ENCODE measurements at regions not wholly inside any gene's neighbourhood (a gene's known extent, or its start where the extent isn't known, plus 50 kb on each side); places are given as distances from the start of the nearest gene placed in this dataset.

GRCh38 chr14:87082917-87083316, 910.1 kb downstream of the GALC start (continued):
- no peak for TF ChIP-seq ZNF462 (CRISPR knock-in tag; IDR thresholded peaks at IDR 0.05)

GRCh38 chr14:87081004-87081403, 912.0 kb downstream of the GALC start:
- ATAC-seq (0 out of 3 replicates have a peak, but pooled peaks have one; percentile 23), DNase-seq (ENCODE audit: low spot score) (peak; percentile 38)
- Histone ChIP-seq H2AFZ (no peak overlapping the region), H3K4me1 (ENCODE audit: insufficient read depth) (peaks cover 27% of the 10 kb centered on the region), H3F3A (replicated peaks; ENCODE audit: low read depth) (no peaks in the 10 kb centered on the region), H4K20me1 (replicated peaks; ENCODE audit: insufficient read depth) (no peaks in the 10 kb centered on the region), H3K27me3 (ENCODE audit: insufficient read depth) (peaks cover 5% of the 10 kb centered on the region; the same call in 1 of the 2 replicates), H3K27ac (ENCODE audit: low read depth) (no peak overlapping the region), H3K36me3 (ENCODE audit: insufficient read depth) (no peaks in the 10 kb centered on the region), H3K9me2 (ENCODE audit: insufficient read depth) (no peaks in the 10 kb centered on the region), H3K4me2 (no peak overlapping the region), H3K4me3 (no peak overlapping the region), H3K79me2 (replicated peaks; ENCODE audit: insufficient read depth) (no peaks in the 10 kb centered on the region)
- Mint-ChIP-seq H3K27ac (no peak overlapping the region), H3K27me3 (ENCODE audit: insufficient read depth, low read depth, poor library complexity) (no peaks in the 10 kb centered on the region), H3K4me1 (peaks cover 36% of the 10 kb centered on the region), H3K4me3 (no peak overlapping the region), H3K9me3 (no peaks in the 10 kb centered on the region), H3K36me3 (ENCODE audit: low read depth) (no peaks in the 10 kb centered on the region)
- TF ChIP-seq, protein P1, sequence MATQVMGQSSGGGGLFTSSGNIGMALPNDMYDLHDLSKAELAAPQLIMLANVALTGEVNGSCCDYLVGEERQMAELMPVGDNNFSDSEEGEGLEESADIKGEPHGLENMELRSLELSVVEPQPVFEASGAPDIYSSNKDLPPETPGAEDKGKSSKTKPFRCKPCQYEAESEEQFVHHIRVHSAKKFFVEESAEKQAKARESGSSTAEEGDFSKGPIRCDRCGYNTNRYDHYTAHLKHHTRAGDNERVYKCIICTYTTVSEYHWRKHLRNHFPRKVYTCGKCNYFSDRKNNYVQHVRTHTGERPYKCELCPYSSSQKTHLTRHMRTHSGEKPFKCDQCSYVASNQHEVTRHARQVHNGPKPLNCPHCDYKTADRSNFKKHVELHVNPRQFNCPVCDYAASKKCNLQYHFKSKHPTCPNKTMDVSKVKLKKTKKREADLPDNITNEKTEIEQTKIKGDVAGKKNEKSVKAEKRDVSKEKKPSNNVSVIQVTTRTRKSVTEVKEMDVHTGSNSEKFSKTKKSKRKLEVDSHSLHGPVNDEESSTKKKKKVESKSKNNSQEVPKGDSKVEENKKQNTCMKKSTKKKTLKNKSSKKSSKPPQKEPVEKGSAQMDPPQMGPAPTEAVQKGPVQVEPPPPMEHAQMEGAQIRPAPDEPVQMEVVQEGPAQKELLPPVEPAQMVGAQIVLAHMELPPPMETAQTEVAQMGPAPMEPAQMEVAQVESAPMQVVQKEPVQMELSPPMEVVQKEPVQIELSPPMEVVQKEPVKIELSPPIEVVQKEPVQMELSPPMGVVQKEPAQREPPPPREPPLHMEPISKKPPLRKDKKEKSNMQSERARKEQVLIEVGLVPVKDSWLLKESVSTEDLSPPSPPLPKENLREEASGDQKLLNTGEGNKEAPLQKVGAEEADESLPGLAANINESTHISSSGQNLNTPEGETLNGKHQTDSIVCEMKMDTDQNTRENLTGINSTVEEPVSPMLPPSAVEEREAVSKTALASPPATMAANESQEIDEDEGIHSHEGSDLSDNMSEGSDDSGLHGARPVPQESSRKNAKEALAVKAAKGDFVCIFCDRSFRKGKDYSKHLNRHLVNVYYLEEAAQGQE (IDR thresholded peaks at IDR 0.05; ENCODE audit: unreplicated experiment): no peak
- TF ChIP-seq, protein P2, sequence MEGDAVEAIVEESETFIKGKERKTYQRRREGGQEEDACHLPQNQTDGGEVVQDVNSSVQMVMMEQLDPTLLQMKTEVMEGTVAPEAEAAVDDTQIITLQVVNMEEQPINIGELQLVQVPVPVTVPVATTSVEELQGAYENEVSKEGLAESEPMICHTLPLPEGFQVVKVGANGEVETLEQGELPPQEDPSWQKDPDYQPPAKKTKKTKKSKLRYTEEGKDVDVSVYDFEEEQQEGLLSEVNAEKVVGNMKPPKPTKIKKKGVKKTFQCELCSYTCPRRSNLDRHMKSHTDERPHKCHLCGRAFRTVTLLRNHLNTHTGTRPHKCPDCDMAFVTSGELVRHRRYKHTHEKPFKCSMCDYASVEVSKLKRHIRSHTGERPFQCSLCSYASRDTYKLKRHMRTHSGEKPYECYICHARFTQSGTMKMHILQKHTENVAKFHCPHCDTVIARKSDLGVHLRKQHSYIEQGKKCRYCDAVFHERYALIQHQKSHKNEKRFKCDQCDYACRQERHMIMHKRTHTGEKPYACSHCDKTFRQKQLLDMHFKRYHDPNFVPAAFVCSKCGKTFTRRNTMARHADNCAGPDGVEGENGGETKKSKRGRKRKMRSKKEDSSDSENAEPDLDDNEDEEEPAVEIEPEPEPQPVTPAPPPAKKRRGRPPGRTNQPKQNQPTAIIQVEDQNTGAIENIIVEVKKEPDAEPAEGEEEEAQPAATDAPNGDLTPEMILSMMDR (conservative IDR thresholded peaks at IDR 0.05; ENCODE audit: low read depth in 2 of 2): peak; percentile 23 to 36; a peak in 3 of 4 replicates
- no peak for TF ChIP-seq ZNF331 (CRISPR knock-in tag; IDR thresholded peaks at IDR 0.05; ENCODE audit: low read depth)
- TF ChIP-seq CREB1 (CRISPR knock-in tag; IDR thresholded peaks at IDR 0.05; ENCODE audit: low read depth): no peak
- no peak for TF ChIP-seq ETS1 (IDR thresholded peaks at IDR 0.05)

Data from GM23338 (cell line).